HepG2 (cell line): ENCODE measurements at regions not wholly inside any gene's neighbourhood (a gene's known extent, or its start where the extent isn't known, plus 50 kb on each side); places are given as distances from the start of the nearest gene placed in this dataset.

Experiments
- CC2D1A ChIP-seq: sonication (generic); formaldehyde crosslinking; IDR thresholded peaks from 2 replicates; pipeline ENCODE4 v1.8.1; 2023; ENCODE audit warnings: mild to moderate bottlenecking, missing genetic modification reagents
- HMGA1 ChIP-seq: sonication (generic); formaldehyde crosslinking; conservative IDR thresholded peaks from 2 replicates; pipeline ENCODE4 v1.4.0; 2020; ENCODE audit warnings: missing genetic modification reagents
- MTF1 ChIP-seq: sonication (generic); formaldehyde crosslinking; IDR thresholded peaks from 2 replicates; pipeline ENCODE4 v1.5.0; 2020; ENCODE audit warnings: missing genetic modification reagents
- RNF2 ChIP-seq: fragments of 450-650 bp; conservative IDR thresholded peaks from 2 replicates; pipeline ENCODE4 v1.6.1; 2016; ENCODE audit warnings: low read depth
- SRF ChIP-seq: IDR thresholded peaks from 2 replicates; pipeline ENCODE4 v1.6.1; 2011; ENCODE audit warnings: mild to moderate bottlenecking, low read depth, low read length, moderate library complexity
- SUZ12 ChIP-seq: fragments of 150-350 bp; IDR thresholded peaks from 2 replicates; pipeline ENCODE4 v1.6.1; 2014; ENCODE audit warnings: low read depth, low read length
- USF2 ChIP-seq, 2 experiments: sonication (generic) in 1 of 2; formaldehyde crosslinking in 1 of 2; IDR thresholded peaks; 2 replicates each; pipeline versions ENCODE4 v1.5.1 to v1.6.1; 2011 to 2020; ENCODE audit warnings: borderline replicate concordance in 1 of 2, low read depth in 1 of 2, low read length in 1 of 2, mild to moderate bottlenecking in 1 of 2, missing genetic modification reagents in 1 of 2, moderate library complexity in 1 of 2
- ZNF451 ChIP-seq: sonication (generic); formaldehyde crosslinking; IDR thresholded peaks from 2 replicates; pipeline ENCODE4 v1.5.0; 2020; ENCODE audit warnings: mild to moderate bottlenecking, missing genetic modification reagents
- TF ChIP-seq, protein P1 (sequence below): fragments of 450-650 bp; IDR thresholded peaks from 2 replicates; pipeline ENCODE4 v1.6.1; 2016
- TF ChIP-seq, protein P2 (sequence below): fragments of 450-650 bp; IDR thresholded peaks from 2 replicates; pipeline ENCODE4 v1.6.1; 2017; ENCODE audit warnings: mild to moderate bottlenecking

DNA sequence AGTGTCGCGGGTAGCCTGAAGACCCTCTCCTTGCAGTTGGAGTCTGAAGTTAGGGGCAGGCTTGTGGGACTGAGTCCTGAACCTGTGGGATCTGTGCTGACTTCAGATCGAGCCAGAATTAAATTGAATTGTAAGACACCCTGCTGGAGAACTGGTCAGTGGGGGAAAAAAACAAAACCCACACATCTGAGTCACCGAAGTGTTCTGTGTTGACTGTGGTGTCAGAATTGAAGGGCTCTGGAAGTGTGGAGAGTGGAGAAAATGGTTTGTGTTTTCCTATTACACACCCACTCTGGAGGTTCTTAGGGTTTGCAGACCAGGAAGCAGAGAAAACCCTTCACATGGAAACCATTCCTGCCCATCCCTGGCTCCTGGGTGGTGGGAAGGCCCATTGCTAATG, 209.5 kb upstream of the GALNT2 start:
- TF ChIP-seq, protein P1, sequence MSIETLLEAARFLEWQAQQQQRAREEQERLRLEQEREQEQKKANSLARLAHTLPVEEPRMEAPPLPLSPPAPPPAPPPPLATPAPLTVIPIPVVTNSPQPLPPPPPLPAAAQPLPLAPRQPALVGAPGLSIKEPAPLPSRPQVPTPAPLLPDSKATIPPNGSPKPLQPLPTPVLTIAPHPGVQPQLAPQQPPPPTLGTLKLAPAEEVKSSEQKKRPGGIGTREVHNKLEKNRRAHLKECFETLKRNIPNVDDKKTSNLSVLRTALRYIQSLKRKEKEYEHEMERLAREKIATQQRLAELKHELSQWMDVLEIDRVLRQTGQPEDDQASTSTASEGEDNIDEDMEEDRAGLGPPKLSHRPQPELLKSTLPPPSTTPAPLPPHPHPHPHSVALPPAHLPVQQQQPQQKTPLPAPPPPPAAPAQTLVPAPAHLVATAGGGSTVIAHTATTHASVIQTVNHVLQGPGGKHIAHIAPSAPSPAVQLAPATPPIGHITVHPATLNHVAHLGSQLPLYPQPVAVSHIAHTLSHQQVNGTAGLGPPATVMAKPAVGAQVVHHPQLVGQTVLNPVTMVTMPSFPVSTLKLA, result no peak
- TF ChIP-seq CC2D1A (CRISPR knock-in tag), result no peak
- TF ChIP-seq, protein P2, sequence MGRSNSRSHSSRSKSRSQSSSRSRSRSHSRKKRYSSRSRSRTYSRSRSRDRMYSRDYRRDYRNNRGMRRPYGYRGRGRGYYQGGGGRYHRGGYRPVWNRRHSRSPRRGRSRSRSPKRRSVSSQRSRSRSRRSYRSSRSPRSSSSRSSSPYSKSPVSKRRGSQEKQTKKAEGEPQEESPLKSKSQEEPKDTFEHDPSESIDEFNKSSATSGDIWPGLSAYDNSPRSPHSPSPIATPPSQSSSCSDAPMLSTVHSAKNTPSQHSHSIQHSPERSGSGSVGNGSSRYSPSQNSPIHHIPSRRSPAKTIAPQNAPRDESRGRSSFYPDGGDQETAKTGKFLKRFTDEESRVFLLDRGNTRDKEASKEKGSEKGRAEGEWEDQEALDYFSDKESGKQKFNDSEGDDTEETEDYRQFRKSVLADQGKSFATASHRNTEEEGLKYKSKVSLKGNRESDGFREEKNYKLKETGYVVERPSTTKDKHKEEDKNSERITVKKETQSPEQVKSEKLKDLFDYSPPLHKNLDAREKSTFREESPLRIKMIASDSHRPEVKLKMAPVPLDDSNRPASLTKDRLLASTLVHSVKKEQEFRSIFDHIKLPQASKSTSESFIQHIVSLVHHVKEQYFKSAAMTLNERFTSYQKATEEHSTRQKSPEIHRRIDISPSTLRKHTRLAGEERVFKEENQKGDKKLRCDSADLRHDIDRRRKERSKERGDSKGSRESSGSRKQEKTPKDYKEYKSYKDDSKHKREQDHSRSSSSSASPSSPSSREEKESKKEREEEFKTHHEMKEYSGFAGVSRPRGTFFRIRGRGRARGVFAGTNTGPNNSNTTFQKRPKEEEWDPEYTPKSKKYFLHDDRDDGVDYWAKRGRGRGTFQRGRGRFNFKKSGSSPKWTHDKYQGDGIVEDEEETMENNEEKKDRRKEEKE, result no peak
- no peak for TF ChIP-seq SRF
- TF ChIP-seq MTF1, result no peak
- no peak for TF ChIP-seq ZNF451 (CRISPR knock-in tag)
- no peak for TF ChIP-seq USF2 (IDR thresholded peaks at IDR 0.05; ENCODE audit: low read depth, low read length)
- TF ChIP-seq USF2 (CRISPR knock-in tag; IDR thresholded peaks at IDR 0.05; ENCODE audit: borderline replicate concordance), result no peak
- no peak for TF ChIP-seq RNF2
- no peak for TF ChIP-seq HMGA1 (CRISPR knock-in tag)
- no peak for TF ChIP-seq SUZ12
